ENCODE measurements at regions not wholly inside any gene's neighbourhood (a gene's known extent, or its start where the extent isn't known, plus 50 kb on each side); places are given as distances from the start of the nearest gene placed in this dataset.

- DNase-seq: no peak
Measured at GRCh38 chr14:97838986-97839385, 1041.8 kb downstream of the VRK1 start.

- DNase-seq: no peak
Measured at GRCh38 chr14:97840159-97840558, 1043.0 kb downstream of the VRK1 start.

GRCh38 chr14:97841762-97842161 lies 1044.6 kb downstream of the VRK1 start:
- DNase-seq: no peak

GRCh38 chr14:97843066-97843465 lies 1045.9 kb downstream of the VRK1 start:
- DNase-seq: no peak

- no peak for DNase-seq
Measured at GRCh38 chr14:97844042-97844441, 1046.9 kb downstream of the VRK1 start.

- DNase-seq: no peak
Measured at GRCh38 chr14:97846156-97846555, 1049.0 kb downstream of the VRK1 start.

GRCh38 chr14:97848317-97848980 lies 1051.3 kb downstream of the VRK1 start:
- DNase-seq: no peak

GRCh38 chr14:97850466-97850865 lies 1053.3 kb downstream of the VRK1 start:
- no peak for DNase-seq

- DNase-seq: no peak
Measured at GRCh38 chr14:97850886-97851285, 1053.7 kb downstream of the VRK1 start.

- no peak for DNase-seq
Measured at GRCh38 chr14:97851428-97851995, 1054.3 kb downstream of the VRK1 start.

GRCh38 chr14:97854918-97855317 lies 1057.7 kb downstream of the VRK1 start:
- no peak for DNase-seq

- DNase-seq: no peak
Measured at GRCh38 chr14:97866195-97866594, 1069.0 kb downstream of the VRK1 start.

GRCh38 chr14:97866664-97867063 lies 1069.5 kb downstream of the VRK1 start:
- DNase-seq: no peak

- no peak for DNase-seq
Measured at GRCh38 chr14:97873291-97873690, 1076.1 kb downstream of the VRK1 start.

- DNase-seq: no peak
Measured at GRCh38 chr14:97874394-97874793, 1077.2 kb downstream of the VRK1 start.

GRCh38 chr14:97878206-97878605 lies 1081.0 kb downstream of the VRK1 start:
- no peak for DNase-seq

GRCh38 chr14:97878727-97879126 lies 1081.5 kb downstream of the VRK1 start:
- DNase-seq: no peak

GRCh38 chr14:97887690-97888089 lies 1090.5 kb downstream of the VRK1 start:
- DNase-seq: no peak

GRCh38 chr14:97888331-97888730 lies 1091.1 kb downstream of the VRK1 start:
- DNase-seq: no peak

- no peak for DNase-seq
Measured at GRCh38 chr14:97891515-97891914, 1094.3 kb downstream of the VRK1 start.

- DNase-seq: no peak
Measured at GRCh38 chr14:97894552-97894951, 1097.4 kb downstream of the VRK1 start.

- no peak for DNase-seq
Measured at GRCh38 chr14:97900196-97900854, 1103.1 kb downstream of the VRK1 start.

GRCh38 chr14:97902630-97903029 lies 1105.4 kb downstream of the VRK1 start:
- DNase-seq: no peak

- DNase-seq: no peak
Measured at GRCh38 chr14:97903821-97904220, 1106.6 kb downstream of the VRK1 start.

GRCh38 chr14:97912217-97912616 lies 1115.0 kb downstream of the VRK1 start:
- DNase-seq: no peak

Measured in RPMI8226 (cell line).